GM18873 (cell line): ENCODE measurements at regions not wholly inside any gene's neighbourhood (a gene's known extent, or its start where the extent isn't known, plus 50 kb on each side); places are given as distances from the start of the nearest gene placed in this dataset.
"Not testable (repeated sequence)": the region's sequence is repeated elsewhere in the genome, so short reads cannot be mapped to it uniquely, and the experiment has no call there.

Experiments used
- ATAC-seq: cut with Tn5 transposase; IDR thresholded peaks from one replicate; pipeline ENCODE4 v1.9.1; 2021; ENCODE audit warnings: mild to moderate bottlenecking, moderate library complexity, moderate number of reproducible peaks; ENCODE audit not compliant: unreplicated experiment, low FRiP score

DNA sequence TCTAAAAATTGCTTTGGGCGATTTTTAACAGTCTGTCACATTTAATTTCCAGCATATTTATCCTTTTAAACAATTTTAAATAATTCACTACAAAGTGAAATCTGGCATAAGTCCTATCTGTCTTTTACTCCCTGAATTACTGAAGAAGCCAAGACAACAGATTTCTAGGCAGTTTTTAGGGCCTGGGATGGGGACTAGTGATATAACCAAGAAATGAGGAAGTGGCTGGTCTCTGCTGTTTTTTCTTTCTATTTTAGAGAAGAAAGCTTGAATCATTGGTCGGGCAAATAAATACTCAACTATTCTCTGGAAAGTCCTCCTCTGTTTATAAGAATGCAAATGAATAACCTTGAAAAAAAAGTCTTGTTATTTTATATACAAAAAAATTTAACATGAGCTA is 79.7 kb upstream of the SSBP2 start:
- ATAC-seq = no peak

DNA sequence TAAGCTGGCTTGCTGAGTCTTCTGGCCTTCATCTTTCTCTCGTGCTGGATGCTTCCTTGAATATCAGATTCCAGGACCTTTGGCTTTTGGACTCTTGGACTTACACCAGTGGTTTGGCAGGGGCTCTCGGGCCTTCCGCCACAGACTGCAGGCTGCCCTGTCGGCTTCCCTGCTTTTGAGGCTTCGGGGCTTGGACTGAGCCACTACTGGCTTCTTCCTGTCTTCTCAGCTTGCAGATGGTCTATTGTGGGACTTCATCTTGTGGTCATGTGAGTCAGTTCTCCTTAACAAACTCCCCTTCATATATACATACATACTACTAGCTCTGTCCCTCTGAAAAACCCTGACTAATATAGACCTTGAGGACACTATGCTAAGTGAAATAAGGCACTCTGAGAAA is 78.3 kb upstream of the SSBP2 start:
- ATAC-seq = no peak

DNA sequence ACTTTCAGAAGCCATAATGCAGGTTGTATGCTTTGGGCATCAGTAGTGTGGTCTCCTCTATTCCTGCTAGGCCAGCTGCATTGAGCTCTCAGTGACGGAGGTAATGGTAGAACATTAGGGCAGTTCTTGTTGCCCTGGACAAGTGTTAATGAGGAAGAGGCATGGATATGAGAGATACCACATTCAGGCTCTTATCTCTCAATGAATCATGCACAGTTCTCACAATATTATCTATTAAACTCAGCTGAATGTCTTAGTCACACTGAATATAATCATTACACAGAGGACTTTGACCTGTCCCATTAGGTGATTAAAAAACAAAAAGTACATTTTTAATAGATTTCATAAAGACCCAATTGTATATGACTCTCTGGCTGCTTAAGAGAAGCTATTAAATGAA is 76.6 kb upstream of the SSBP2 start:
- no peak for ATAC-seq

DNA sequence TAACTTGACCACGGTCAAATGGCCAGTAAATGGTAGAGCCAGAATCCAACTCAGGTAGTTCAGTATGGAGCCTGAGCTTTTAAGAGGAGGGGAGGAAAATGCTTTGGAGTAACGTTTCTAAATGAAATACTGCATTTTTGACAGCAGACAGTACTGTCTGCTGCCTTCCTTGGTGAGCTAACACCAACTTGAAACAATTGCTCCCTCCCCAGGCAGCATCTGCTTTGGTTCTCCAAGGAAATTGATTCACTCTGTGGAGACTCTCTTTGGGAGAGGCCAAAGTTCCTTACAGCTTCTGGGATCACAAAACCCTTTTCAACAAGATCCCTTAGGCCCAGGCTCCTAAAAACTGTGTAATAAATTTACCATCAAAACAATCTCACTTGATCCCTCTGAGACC is 75.2 kb upstream of the SSBP2 start:
- ATAC-seq = no peak

DNA sequence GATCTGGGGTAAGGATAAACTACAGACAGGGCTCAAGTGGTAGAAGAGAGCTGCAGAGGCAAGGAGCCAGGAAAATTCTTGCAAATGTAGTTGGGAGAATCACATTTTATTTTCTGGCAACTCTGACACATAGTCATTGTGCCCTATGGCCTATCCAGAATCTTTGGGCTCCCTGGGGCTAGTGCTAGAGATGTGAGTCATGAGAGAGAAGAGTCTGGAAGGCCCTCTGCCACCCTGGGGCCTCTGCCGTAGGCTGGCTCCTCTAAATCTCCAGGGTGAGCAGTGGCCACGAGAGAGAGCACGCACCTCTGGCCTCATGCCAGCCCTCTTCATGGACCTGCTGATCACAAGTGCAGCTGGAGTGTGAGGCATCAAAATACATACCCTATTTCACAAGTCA is 74.3 kb upstream of the SSBP2 start:
- ATAC-seq = no peak

DNA sequence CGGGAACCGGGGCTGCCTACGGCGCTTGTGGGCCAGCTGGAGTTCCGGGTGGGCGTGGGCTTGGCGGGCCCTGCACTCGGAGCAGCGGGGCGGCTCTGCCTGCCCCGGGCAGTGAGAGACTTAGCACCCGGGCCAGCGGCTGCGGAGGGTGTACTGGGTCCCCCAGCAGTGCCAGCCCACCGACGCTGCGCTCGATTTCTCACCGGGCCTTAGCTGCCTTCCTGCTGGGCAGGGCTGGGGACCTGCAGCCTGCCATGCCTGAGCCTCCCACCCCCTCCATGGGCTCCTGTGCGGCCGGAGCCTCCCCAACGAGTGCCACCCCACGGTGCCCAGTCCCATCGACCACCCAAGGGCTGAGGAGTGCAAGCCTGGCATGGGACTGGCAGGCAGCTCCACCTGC is 72.8 kb upstream of the SSBP2 start:
- not testable (repeated sequence) for ATAC-seq

DNA sequence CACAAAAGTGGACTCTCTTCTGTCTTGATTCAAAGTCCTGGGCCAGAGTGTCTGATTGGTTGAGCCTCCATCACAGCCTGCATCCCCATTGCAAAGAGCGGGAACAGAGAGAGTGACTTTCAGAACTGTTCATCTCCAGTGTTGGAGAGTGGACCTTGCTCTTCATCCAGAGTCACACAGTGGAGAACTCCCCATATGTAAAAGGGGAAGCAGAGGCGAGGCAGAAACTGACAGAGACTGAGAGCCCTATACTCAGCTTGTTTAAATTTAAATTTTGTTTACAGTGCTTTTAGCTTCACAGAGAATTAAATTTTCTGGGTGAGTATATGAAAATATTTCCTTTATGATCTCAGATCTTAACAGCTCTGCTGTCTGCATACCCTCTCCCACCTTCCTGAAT is 70.0 kb upstream of the SSBP2 start:
- ATAC-seq = no peak

DNA sequence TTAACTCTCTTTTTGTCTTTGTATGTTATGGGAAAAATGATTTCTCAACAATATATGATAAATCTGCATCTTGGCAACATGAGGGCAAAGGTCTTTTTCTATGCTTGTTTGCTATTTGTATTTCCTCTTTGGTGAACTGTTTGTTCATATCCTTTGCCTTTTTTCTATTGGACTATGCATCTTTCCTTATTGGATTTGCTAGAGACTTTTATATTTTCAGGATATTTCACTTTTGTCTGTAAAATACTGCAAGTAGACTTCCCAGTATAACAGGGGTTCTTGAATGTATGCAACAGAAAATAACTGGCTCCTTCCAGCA is 69.4 kb upstream of the SSBP2 start:
- ATAC-seq = no peak

DNA sequence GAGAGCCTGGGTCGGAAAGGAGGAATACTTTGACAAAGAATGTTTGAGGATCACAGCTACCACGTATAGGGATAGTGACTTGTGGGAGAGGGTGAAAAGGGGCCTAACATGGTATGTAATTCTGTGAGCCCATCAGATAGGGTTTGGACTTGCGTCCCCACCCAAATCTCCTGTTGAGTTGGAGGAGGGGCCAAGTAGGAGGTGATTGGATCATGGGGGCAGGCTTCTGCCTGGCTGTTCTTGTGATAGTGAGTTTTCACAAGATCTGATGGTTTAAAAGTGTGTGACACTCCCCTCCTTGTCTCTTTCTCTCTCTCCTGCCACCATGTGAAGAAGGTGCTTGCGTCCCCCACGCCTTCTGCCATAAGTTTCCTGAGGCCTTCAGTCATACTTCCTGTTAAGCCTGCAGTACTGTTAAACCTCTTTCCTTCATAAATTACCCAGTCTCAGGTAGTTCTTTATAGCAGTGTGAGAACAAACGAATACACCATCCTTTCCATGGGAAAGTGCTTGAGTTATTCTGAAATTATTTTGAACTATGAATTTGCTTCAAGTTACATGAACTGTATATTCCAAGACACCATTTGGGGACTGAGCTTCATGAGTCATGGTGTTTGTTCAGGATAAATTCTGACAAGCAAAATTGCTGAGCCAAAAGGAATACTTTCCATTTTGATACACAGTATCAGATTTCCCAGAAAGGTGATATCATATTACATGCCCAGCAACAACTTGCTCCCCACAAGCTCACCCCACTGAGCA is 68.8 kb upstream of the SSBP2 start:
- no peak for ATAC-seq

DNA sequence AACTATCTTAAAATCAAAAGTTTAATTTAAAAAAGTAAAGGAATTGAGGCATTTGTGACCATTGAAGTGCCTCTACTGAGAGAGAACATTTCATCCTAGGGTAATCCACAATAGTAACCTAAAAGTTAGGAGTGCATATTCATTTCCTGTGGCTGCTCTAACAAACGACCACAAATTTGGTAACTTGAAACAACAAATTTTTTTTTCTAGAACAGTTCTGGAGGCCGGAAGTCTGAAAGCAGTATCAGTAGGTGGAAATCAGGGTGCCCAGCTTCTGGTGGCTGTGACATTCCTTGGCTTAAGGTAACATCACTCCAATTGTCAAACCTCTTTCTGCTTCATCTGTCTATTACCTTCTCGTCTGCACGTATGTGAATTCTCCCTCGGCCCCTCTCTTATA is 67.1 kb upstream of the SSBP2 start:
- no peak for ATAC-seq

DNA sequence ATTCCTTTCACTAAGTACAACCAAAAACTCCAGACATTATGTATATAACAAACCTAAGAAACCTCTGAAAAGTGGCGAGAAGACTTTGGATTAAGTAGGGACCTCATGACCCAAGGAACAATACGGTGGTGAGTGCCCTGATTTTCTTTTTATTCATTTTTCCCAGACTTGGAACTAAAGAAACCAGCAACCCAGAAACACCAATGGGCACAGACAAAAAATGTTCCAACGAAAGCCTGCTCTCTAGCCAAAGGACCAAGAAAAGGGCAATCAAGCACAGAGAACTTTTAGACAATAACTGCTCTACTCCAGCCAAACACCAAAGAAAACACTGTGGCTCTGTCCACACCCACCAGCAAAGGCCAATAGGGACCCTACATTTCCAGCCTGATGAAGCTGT is 66.2 kb upstream of the SSBP2 start:
- no peak for ATAC-seq

DNA sequence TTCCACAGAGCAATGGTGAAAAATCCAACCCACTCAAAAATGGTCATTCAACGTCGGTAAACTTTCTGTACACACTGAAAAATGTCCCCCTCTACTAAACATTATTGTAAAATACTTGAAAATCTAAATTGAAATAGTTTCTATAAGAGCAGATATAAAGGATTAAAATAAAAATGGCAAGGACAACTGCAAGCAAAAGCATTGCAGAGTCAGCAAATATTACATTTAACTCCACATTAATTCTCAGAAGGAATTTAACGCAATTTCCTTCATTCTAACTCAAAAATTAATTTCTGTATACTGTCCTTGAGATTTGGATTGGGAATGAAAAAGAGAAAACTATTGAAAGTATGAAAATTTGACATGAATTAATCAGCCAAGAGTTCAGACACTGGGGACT is 64.4 kb upstream of the SSBP2 start:
- ATAC-seq = no peak

DNA sequence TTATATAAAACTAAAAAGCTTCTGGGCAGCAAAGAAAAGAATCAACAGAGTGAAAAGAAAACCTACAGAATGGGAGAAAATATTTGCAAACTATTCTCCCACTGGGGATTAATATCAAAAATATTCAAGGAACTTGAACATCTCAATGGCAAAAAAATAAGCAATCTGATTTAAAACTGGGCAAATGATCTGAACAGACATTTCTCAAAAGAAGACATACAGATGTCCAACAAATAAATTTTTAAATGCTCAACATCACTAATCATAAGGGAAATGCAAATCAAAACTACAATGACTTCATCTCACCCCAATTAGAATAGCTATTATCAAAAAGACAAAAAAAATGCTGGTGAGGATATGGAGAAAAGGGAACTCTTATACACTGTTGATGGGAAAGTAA is 57.2 kb upstream of the SSBP2 start:
- no peak for ATAC-seq

DNA sequence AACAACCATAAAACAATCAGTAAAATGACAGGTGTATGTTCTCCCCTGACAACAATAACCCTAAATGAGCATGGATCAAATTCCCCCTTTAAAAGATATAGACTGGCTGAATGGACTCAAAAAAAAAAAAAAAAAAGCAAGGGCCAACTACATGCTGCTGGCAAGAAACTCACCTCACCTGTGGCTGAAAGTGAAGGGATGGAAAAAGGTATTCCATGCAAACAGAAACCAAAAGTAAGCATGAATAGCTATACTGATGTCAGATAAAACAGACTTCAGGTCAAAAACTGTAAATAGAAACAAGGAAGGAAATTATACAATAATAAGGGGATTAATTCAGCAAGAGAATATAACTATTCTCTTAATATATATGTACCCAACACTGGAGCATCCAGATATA is 54.2 kb upstream of the SSBP2 start:
- ATAC-seq = no peak

DNA sequence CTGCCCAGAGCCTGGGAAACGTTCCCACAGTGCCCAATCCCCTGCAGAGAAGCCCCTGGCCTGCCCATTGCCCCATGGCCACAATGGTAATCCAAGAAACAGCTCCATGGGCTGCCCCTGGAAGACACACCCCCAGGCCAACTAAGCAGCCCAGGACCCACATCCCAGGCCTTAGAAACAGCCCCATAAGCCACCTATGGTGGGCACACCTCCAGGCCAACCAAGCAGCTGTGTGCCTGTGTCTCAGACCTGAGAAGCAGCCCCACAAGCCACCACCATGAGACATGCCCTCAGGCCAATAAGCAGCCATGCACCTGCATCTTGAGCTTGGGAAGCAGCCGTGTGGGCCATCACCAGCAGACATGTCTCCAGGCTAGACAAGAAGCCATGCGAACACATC is 52.9 kb upstream of the SSBP2 start:
- ATAC-seq = no peak

DNA sequence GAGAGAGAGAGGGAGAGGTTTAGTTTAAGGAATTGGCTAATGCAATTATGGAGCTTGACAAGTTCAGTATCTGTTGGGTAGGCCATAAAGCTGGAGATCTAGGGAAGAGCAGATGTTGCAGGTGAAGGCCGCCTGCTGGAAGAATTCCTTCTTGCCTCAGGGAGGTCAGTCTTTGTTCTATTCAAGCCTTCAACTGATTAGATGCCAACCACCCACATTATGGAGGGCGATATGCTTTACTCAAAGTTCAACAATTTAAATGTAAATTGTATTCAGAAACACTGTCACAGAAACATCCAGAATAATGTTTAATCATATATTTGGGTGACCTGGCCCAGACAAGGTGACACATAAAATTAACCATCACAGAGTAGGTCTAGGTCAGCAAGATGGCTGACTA is 51.7 kb upstream of the SSBP2 start:
- no peak for ATAC-seq

DNA sequence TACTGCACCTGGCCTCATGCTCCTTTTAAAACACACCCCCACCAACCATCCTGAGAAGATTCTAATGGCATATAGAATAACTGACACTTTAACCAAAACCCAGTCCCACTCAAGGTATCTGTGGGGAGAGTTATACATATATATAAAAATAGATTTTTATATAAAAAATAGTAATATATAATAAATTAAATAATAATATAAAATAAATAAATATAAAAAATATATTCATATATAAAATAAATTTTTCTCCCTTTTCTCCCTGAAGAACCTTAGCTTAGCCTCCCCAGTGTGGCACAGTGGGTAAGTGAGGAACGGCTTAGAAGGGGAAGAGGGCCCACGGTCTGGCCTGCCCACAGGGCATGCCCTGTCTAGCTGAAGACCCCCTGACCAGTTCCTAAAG is 51.1 kb upstream of the SSBP2 start:
- no peak for ATAC-seq

DNA sequence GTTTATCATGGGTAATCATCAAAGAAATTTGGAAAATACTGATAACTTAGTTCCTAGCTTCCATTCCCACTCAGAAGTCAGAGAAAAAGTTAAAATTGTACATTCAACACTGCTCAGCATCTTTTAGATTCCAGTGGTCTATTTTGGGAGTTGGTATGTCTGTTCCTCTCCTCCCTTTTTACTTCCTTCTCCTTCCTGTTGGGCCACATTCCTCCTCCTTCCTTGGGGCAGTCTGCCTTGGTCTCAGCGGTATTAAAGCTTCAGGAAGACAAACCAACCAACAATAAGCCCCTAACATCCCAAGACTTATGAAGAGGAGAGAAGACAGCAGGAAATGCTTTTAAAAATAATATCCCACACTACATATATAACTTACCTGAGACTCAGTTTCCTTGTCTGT is 49.9 kb upstream of the SSBP2 start:
- ATAC-seq = no peak
